GM12873 (cell line): ENCODE measurements at regions not wholly inside any gene's neighbourhood (a gene's known extent, or its start where the extent isn't known, plus 50 kb on each side); places are given as distances from the start of the nearest gene placed in this dataset.

ENCODE experiments used
- TF ChIP-seq, protein P1 (sequence below): IDR thresholded peaks from 2 replicates; pipeline ENCODE4 v1.5.1; 2012; ENCODE audit warnings: low read depth, mild to moderate bottlenecking, moderate library complexity, low read length, control low read depth; ENCODE audit not compliant: insufficient read depth; ENCODE audit errors: missing control alignments

DNA sequence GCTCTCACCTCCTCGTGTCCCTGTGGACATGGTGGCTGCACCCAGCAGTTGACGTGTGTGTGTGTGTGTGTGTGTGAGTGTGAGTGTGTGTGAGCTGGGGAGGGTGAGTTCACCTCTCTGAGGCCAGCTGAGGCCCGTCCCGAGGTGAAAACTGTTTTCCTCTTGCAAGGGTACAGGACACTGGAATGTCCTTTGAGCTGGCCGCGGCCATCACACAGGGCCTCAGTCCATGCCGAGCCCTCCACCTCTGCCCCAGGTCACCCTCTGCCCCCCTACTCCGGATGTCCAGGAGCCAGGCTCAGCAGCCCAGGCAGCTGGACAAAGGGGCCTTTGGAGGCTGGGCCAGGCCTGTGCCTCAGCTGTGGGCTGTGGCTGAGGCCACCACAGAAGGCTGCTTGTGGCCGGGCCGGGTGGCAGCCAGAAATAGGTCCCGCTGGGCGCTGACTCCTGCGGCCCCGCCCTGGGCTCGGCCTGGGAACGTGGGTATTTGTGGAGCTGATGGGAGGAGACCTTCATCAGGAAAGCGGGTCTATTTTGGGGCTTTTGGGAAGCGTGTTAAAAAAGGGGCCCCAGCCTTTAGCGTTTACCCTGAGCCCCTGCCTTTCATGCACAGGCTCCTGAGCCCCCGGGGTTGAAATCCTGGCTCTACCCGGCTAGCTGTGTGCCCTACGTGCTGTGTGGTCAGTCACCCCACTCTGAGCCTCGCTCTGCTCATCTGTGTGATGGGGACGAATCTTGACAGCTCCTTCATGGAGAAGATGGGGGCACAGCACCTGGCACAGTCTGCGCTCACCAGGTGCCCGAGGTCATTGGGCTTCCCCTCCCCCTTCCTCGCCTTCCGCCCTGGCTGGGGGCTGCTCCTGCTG lies 75.1 kb upstream of the IER5L start:
- TF ChIP-seq, protein P1, sequence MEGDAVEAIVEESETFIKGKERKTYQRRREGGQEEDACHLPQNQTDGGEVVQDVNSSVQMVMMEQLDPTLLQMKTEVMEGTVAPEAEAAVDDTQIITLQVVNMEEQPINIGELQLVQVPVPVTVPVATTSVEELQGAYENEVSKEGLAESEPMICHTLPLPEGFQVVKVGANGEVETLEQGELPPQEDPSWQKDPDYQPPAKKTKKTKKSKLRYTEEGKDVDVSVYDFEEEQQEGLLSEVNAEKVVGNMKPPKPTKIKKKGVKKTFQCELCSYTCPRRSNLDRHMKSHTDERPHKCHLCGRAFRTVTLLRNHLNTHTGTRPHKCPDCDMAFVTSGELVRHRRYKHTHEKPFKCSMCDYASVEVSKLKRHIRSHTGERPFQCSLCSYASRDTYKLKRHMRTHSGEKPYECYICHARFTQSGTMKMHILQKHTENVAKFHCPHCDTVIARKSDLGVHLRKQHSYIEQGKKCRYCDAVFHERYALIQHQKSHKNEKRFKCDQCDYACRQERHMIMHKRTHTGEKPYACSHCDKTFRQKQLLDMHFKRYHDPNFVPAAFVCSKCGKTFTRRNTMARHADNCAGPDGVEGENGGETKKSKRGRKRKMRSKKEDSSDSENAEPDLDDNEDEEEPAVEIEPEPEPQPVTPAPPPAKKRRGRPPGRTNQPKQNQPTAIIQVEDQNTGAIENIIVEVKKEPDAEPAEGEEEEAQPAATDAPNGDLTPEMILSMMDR = no peak

DNA sequence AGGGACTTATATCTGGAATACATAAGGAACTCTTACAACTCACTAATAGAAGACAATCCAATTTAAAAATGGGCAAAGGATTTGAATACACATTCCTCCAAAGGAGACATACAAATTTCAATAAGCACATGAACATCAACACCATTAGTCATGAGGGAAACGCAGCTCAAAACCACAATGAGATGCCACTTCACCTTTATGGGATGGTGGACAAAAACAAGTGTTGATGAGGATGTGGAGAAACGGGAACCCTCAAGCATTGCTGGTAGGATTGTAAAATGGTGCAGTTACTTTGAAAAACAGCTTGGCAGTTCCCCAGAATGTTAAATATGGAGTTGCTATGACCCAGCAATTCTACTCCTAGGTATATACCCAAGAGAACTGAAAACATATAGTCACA lies 72.7 kb upstream of the IER5L start:
- TF ChIP-seq, protein P1 = no peak

DNA sequence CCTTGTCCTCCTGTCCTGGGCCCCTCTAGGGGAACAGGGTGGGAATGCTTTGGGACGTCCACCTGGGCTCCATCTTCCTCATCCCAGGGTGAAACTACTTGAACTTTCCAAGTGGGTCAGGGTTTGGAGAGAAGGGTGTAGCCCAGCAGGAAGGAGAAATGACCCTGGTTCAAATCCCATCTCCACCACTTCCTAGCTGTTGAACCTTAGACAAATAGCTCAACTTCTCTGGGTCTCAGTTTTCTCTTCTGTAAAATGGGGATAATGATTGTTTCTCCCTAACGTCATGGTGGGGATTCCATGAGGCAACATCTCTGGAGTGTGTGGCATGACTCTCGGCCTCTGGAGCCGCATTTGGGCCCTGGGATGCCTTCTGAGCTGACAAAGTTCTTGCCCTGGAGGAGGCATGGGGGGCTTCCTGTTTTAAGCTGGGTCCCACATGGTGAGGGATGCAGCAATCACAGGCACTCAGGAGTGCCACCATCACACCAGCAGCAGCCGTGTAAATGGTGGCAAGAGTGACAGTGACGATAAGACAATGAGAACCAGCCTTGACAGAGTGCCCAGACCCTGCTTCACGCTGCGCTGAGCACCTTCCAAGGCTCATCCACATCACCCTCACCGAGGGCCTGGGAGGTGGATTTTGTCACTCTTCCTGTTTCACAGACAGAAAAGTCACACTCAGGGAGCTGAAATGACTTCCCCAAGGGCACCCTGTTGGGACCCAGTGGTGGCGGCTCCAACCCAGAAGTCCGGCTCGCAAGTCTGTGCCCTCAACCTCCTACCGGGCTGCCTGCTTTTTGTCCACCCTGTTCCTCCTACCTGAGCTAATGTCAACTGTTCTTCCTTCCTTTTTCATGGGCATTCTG lies 69.5 kb upstream of the IER5L start:
- TF ChIP-seq, protein P1 = no peak

DNA sequence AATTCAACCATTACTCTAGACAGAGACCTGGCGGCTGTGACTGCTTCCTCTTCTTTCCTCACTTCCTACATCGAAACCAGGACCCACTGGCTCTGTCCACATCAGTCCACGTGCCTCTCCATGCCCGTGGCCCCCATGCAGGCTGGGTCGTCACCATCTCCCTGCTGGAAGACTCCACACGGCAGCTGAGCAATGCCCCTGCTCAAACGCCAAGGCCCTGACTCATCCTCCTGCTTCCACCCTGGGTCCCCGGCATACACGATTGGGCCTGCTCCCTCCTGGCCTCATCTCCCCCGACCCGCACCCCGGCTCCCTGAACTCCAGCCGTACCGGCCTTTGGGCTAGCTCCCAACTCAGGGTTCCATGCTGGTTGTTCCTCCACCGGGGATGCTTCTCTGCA lies 67.2 kb upstream of the IER5L start:
- TF ChIP-seq, protein P1 = no peak

DNA sequence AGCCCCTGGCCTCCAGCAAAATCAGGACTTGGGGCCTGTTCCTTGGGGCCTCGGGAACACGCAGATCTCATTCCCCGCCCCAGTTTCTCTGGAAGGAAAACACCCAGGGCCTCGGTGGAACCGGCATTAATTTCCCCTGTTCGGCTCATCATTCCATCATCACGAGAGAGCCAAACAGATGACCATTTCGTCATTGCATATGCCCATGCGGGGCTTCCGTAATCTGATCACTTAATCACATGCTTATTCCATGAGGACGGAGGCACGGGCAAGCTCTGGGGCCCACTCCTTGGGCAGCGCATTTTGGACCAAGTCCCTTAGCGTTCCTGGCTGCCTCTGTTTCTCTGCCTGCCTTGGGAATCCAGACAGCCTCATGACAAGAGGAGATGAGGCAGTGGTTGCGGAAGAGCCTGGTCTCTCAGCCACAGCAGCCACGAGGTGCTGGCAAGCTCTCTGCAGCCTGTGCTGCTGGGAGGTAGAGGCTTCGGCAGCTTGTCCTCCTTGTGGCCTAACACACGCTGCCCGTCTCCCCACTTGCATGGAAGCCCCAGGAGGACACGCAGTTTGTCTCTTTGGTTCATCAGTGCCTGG lies 65.0 kb upstream of the IER5L start:
- TF ChIP-seq, protein P1 = no peak

DNA sequence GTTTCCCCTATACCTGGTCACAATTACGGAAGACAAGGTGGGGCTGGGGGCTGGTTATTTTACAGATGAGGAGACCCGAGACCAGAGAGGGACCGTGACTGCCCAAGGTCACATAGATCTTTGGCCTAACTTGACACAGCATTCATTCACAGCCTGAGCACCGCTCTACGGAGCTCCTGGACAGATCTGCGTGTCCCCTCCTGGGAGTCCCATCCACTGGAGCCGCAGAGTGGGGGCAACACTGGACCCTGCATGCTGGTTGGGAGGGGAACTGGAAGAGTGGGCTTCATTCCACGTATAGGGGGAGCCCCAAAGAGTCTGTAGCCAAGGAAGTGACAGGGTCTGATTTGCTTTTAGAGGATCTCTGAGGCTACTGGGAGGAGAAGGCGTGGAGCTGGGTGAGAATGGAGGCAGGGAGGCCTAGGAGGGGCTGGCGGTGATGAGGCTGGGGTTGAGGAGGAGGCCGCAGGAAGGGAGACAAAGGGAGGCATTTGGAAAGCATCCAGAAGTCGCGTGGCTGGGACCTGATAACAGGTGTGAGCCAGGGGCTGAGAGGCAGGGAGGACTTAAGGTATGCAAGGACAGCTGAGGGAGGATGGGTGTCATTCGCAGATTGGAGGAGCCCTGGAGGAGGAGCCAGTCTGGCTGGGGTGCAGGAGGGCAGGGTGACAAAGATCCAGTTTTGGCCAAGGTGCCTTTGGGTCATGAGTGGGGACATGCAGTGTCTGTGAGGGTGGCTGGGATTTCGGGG lies 64.3 kb upstream of the IER5L start:
- TF ChIP-seq, protein P1 = no peak
